Gastrocnemius medialis (tissue), 4 donors: ENCODE measurements at regions not wholly inside any gene's neighbourhood (a gene's known extent, or its start where the extent isn't known, plus 50 kb on each side); places are given as distances from the start of the nearest gene placed in this dataset.

ENCODE experiments used
- CTCF ChIP-seq, 5 experiments: fragments of 450-650 bp in 3 of 5; fragments of 200-600 bp in 2 of 5; sonication (generic) in 2 of 5; IDR thresholded peaks in 4 of 5; conservative IDR thresholded peaks in 1 of 5; 1 replicate in 4 of 5; 2 replicates in 1 of 5; pipeline ENCODE4 v1.5.1; 2016 to 2019; ENCODE audit warnings: antibody characterized with exemption in 5 of 5, mild to moderate bottlenecking in 3 of 5, moderate library complexity in 3 of 5
- POLR2A ChIP-seq, 2 donors: fragments of 450-650 bp; IDR thresholded peaks; one replicate each; pipeline ENCODE4 v1.6.1; 2017; ENCODE audit warnings: antibody characterized with exemption in 2 of 2, mild to moderate bottlenecking in 2 of 2, moderate library complexity in 2 of 2

GRCh38 chr12:67582238-67582834, 66.2 kb upstream of the DYRK2 start:
- no peak for TF ChIP-seq CTCF (IDR thresholded peaks at IDR 0.05 in 4 of 5, conservative IDR thresholded peaks at IDR 0.05 in 1 of 5)
- TF ChIP-seq POLR2A (IDR thresholded peaks at IDR 0.05): no peak
